NCI-H1436 (cell line): ENCODE measurements at regions not wholly inside any gene's neighbourhood (a gene's known extent, or its start where the extent isn't known, plus 50 kb on each side); places are given as distances from the start of the nearest gene placed in this dataset.
"Not testable (repeated sequence)": the region's sequence is repeated elsewhere in the genome, so short reads cannot be mapped to it uniquely, and the experiment has no call there.

ENCODE experiments used
- DNase-seq: peaks from one replicate; lab custom pipeline; 2025; lab: John Stamatoyannopoulos, UW

GRCh38 chr3:125697126-125697525, 101.8 kb upstream of the OSBPL11 start:
- DNase-seq, result not testable (repeated sequence)

- not testable (repeated sequence) for DNase-seq
Observed at GRCh38 chr3:125697979-125698640, 102.8 kb upstream of the OSBPL11 start.

DNA sequence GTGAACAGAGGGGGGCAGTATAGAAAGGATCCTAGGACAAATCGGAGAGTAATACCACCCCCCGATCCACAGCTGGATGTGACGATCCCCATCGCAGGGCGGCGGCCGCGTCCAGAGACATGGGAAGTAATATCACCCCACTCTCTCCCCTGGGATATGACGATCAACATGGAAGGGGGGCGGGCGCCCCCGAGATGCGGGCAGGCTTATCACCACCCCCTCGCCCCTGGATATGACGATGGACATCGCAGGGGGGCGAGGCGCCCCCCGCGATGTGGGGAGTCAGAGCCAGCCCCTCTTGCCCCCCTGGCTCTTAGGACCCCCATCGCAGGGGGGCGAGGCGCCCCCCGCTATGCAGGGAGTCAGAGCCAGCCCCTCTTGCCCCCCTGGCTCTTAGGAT, 120.4 kb upstream of the OSBPL11 start:
- no peak for DNase-seq

- DNase-seq, result not testable (repeated sequence)
Observed at GRCh38 chr3:125732151-125732550, 136.9 kb upstream of the OSBPL11 start.

- DNase-seq, result not testable (repeated sequence)
Observed at GRCh38 chr3:125741991-125742718, 146.9 kb upstream of the OSBPL11 start.

DNA sequence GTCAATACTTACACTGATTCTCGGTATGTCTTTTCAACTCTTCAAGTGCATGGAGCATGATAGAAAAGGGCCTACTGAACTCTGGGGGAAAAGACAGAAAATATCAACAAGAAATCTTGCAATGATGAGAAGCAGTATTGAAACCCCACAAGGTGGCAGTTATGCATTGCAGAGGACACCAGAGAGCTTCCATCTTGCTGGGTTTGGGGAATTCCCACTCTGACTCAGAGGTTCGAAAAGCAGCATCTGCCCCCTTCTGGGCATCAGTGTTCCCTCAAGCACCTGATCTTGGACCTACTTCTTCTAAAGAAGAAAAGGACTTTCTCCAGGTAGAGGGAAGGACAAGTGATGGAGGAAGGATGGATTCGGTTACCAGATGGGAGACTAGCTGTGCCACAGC, 147.5 kb upstream of the OSBPL11 start:
- DNase-seq, result not testable (repeated sequence)

- DNase-seq, result not testable (repeated sequence)
Observed at GRCh38 chr3:125757050-125757449, 161.8 kb upstream of the OSBPL11 start.

DNA sequence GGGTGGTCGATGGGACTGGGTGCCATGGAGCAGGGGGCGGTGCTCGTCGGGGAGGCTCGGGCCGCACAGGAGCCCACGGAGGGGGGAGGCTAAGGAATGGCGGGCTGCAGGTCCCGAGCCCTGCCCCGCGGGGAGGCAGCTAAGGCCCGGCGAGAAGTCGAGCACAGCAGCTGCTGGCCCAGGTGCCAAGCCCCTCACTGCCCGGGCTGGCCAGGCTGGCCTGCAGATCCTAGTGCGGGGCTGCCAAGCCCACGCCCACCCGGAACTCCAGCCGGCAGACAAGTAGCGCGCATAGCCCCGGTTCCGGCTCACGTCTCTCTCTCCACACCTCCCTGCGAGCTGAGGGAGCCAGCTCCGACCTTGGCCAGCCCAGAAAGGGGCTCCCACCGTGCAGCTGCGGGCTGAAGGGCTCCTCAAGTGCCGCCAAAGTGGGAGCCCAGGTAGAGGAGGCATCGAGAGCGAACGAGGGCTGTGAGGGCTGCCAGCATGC, 163.4 kb upstream of the OSBPL11 start:
- not testable (repeated sequence) for DNase-seq

DNA sequence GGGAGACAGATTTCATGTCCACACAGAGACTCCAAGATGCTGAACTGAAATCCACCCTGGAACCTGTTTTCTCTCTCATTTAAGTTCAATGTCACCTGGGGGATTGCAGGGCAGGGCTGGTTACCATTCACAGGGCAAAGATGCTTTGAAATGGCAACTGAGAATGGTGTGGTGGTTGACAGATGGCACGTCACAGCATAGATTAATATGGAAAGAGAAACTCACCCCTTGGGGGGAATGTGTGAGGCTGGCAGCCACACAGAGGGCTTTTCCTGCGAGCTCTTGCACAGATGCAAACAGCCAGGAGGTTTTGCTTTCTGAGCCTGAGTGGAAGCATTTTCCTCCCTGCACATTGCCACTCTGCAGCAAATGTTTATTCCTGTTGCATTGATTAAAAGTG, 167.3 kb upstream of the OSBPL11 start:
- DNase-seq, result not testable (repeated sequence)

GRCh38 chr3:125766285-125766826, 171.1 kb upstream of the OSBPL11 start:
- peak; percentile 59 for DNase-seq

DNA sequence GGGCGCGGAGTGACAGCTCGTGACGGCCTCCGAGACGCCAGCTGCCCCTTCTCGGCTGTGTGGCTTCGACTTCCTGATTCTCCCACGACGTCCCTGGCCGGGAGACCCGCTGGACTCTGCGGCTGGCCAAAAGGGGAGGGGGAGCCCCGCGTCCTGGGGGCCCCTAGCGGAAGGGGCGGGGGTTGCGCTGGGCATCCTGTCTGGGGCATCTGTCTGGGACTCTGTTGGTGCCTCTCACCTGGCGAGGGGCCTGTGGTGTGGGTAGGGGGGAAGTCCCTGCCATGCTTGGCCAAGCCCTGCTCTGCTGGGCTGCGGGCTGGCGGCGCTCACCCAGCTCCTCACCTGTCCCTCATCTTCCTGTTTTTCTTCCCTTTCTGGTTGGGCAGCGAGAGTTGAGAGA, 171.6 kb upstream of the OSBPL11 start:
- DNase-seq, result not testable (repeated sequence)

GRCh38 chr3:125767641-125768040, 172.3 kb upstream of the OSBPL11 start:
- no peak for DNase-seq

DNA sequence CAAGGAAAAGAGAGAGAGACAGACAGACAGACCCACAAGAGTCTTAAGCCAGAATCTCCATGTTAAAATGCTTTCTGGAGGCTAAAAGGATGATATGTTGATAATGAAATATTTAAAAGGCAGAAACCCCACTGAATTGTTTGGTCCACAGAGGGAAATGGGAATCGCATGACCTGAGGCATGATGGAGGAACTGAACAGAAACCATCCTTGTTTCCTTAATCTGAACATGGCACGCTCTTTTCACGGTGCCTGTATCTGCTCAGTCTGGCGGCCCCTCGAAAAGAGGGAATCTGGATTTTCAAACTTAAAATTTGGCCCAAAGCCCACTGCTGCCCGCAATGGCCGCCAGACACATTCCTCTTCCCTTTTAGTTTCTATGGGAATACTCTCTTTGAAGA, 173.5 kb upstream of the OSBPL11 start:
- not testable (repeated sequence) for DNase-seq

DNA sequence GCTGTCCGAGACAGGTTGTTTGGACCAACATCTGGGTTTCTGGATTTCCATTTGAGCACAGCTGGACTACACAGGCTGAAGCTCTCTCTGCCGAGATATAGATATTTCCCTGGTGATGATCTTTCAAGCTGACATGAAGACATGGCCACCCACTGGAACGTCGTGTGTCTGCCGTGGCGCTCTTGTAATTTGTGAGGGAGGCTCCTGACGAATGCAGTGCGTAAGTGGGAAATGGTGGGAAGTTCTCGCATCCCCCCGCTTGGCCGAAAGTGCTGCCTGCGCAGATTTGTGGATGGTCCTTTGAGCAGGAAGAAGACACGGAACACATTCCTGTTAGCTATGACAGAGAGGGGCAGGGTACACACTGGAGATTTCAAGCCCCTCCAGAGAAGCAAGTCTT, 176.2 kb upstream of the OSBPL11 start:
- DNase-seq, result not testable (repeated sequence)

GRCh38 chr3:125774433-125775034, 179.2 kb upstream of the OSBPL11 start:
- not testable (repeated sequence) for DNase-seq

GRCh38 chr3:125775106-125775505, 179.8 kb upstream of the OSBPL11 start:
- DNase-seq, result not testable (repeated sequence)

- DNase-seq, result not testable (repeated sequence)
Observed at GRCh38 chr3:125775606-125776294, 180.5 kb upstream of the OSBPL11 start.

DNA sequence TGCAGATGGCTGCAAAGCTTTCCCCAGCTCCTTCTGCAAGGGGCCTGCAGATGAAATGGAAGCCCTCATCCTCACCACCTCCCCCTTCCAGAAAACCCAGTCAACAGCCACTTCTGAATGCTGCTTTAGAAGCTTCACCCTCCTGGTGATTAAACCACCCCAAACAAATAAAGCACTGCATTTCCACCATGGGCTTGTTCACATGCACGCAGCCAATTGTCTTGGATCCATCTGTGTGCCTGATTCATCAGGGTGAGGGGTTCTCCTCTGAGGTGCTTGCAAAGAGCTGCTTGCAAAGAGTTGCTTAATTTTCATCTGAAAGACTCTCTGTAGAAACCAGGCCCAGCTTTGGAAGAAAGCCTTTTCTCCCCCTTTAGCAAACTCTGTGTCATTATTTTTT, 184.0 kb upstream of the OSBPL11 start:
- not testable (repeated sequence) for DNase-seq

DNA sequence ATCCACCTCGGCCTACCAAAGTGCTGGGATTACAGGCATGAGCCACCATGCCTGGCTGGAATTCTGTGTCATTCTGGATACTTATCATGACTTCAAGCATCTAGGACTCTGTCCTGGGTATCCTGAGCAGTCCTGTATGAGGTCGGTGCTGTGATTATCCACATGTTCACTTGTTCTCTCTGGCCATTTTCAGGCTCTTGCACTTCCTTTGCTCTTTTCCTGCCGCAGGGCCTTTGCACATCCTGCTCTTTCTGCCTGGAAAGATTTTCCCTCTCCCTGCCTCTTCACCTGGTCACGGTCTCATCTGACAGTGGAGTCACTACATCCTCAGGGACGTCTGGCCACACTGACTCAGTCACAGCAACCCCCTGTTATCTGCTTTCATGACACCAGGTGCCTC, 184.6 kb upstream of the OSBPL11 start:
- not testable (repeated sequence) for DNase-seq

DNA sequence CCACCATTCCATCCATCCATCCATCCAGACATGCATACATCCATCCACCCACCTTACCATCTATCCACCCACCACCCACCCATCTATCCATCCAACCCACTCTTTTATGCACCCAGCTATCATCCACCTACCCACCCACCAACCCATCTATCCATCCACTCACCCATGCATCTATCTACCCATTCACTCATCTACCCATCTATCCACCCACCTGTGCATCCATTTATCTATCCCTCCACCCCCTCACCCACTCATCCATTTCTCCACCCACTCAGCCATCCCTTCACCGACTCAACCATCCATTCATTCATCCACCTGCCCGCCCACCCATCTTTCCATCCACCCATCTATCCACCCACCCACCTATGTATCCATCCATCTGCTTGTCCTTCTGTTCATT, 186.4 kb upstream of the OSBPL11 start:
- DNase-seq, result not testable (repeated sequence)

GRCh38 chr3:125790312-125790711, 178.7 kb upstream of the ROPN1B start:
- not testable (repeated sequence) for DNase-seq

DNA sequence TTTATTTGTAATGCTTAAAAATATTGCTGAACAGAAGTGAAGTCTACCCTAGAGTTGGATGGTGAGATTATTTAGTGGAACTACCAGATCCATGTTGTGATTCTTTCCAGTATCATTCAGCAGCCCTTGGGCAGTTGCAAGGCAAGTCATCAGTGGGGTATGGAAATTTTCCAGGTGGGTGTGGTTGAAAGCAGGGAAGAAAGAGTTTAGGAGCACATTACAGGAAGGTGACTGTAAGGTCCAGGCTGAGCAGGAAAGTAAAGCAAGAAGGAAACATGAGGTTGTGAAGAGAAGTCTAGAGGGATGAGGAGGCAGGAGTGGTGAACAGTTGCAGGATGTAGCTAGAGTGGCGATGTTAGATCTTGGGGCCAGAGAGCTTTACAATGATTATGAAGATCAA, 178.0 kb upstream of the ROPN1B start:
- not testable (repeated sequence) for DNase-seq
